ENCODE measurements at regions not wholly inside any gene's neighbourhood (a gene's known extent, or its start where the extent isn't known, plus 50 kb on each side); places are given as distances from the start of the nearest gene placed in this dataset.

- TF ChIP-seq NKRF (conservative IDR thresholded peaks at IDR 0.05), result no peak
- no peak for TF ChIP-seq ZNF217 (IDR thresholded peaks at IDR 0.05)
- TF ChIP-seq POU2F2 (IDR thresholded peaks at IDR 0.05; ENCODE audit: borderline replicate concordance, low read depth, low read length), result no peak
- TF ChIP-seq SRF (IDR thresholded peaks at IDR 0.05; ENCODE audit: low read depth in 2 of 2, low read length in 2 of 2), result no peak
- no peak for TF ChIP-seq MYC (IDR thresholded peaks at IDR 0.05; ENCODE audit: insufficient read depth, insufficient read length, insufficient replicate concordance, low read length, severe bottlenecking)
These were observed 1036.3 kb upstream of the TENM4 start (continued) for GRCh38 chr11:80477178-80477577.

- CTCF ChIA-PET, result no interaction called here
- H3K27ac ChIP-seq (ENCODE audit: control insufficient read depth, insufficient read depth), result no peak overlapping the region
- in situ Hi-C loops (cut with MboI) (no loop called here), intact Hi-C loops (cut with micrococcal nuclease; ENCODE audit: unreplicated experiment) (no loop called here)
- peak; percentile 80 for ATAC-seq
- no peak overlapping the region for H3K4me2 ChIP-seq (ENCODE audit: control insufficient read depth, insufficient read depth)
- H3K9me3 ChIP-seq (replicated peaks; ENCODE audit: control insufficient read depth, insufficient read depth, low read length), result no peaks in the 10 kb centered on the region; the same call in 2 of the 3 replicates
- peak; percentile 20; the same call in 1 of the 2 replicates for TF ChIP-seq RUNX3 (IDR thresholded peaks at IDR 0.05; ENCODE audit: low read length)
- TF ChIP-seq POU2F2 (IDR thresholded peaks at IDR 0.05; ENCODE audit: borderline replicate concordance, low read depth, low read length), result peak; percentile 95; the same call in 2 of the 3 replicates
- TF ChIP-seq STAT1 (conservative IDR thresholded peaks at IDR 0.05), result no peak
- TF ChIP-seq ATF2 (IDR thresholded peaks at IDR 0.05; ENCODE audit: low read length), result 0 out of 2 replicates have a peak, but pooled peaks have one; percentile 23
- TF ChIP-seq SPI1 (IDR thresholded peaks at IDR 0.05; ENCODE audit: borderline replicate concordance, insufficient read depth, low read depth, low read length), result peak; percentile 59; the same call in 1 of the 2 replicates
- no peaks in the 10 kb centered on the region for H3K36me3 ChIP-seq (ENCODE audit: control insufficient read depth in 2 of 2, insufficient read depth in 2 of 2, low read length in 1 of 2)
- H2AFZ ChIP-seq (ENCODE audit: control insufficient read depth, low read depth, low read length), result no peak overlapping the region
- SMC1A ChIA-PET (ENCODE audit: uncharacterized antibody, unreplicated experiment), result no interaction called here
- H3K4me3 ChIP-seq, result no peak overlapping the region
- no peak overlapping the region for H3K9ac ChIP-seq (ENCODE audit: control insufficient read depth, insufficient read depth, low read length)
- no peaks in the 10 kb centered on the region for H4K20me1 ChIP-seq (ENCODE audit: control insufficient read depth, insufficient read depth)
- H3K4me1 ChIP-seq (ENCODE audit: control insufficient read depth, insufficient read depth, low read length), result no peaks in the 10 kb centered on the region
- no TSS peak for BruUV-seq (replicated peaks)
- H3K79me2 ChIP-seq (ENCODE audit: control insufficient read depth, insufficient read depth, low read length), result no peaks in the 10 kb centered on the region
- RAD21 ChIA-PET (ENCODE audit: unreplicated experiment), result no interaction called here
- no peak for FAIRE-seq
- no peaks in the 10 kb centered on the region; a peak in 1 of 4 replicates for H3K27me3 ChIP-seq (replicated peaks in 1 of 2; ENCODE audit: control insufficient read depth in 2 of 2, insufficient read depth in 2 of 2, low read length in 1 of 2)
- DNase-seq (ENCODE audit: low read depth, low spot score), result peak; percentile 3
- 2% methylated on average over 3 of the region's 3 CpGs for whole genome bisulfite sequencing (ENCODE audit: insufficient coverage, insufficient replicate concordance, low lambda C conversion rate, missing lambda C conversion rate)
- POLR2A ChIA-PET, result no interaction called here
These were observed 1032.7 kb upstream of the TENM4 start for GRCh38 chr11:80473562-80473961.
